PFSK-1 (cell line): ENCODE measurements at regions not wholly inside any gene's neighbourhood (a gene's known extent, or its start where the extent isn't known, plus 50 kb on each side); places are given as distances from the start of the nearest gene placed in this dataset.

Source experiments
- POLR2AphosphoS5 ChIP-seq: IDR thresholded peaks from 2 replicates; pipeline ENCODE4 v1.6.1; 2012; ENCODE audit warnings: low read depth, mild to moderate bottlenecking, control low read depth, low read length, moderate library complexity
- TAF1 ChIP-seq: IDR thresholded peaks from 2 replicates; pipeline ENCODE4 v1.6.1; 2012; ENCODE audit warnings: low read length, control low read depth, borderline replicate concordance; ENCODE audit not compliant: insufficient read depth
- TF ChIP-seq, protein P1 (sequence below), 2 experiments: IDR thresholded peaks; 2 replicates each; pipeline versions ENCODE4 v1.6.1 to v1.8.0; 2011 to 2012; ENCODE audit warnings: low read depth in 2 of 2, low read length in 2 of 2, control low read depth in 1 of 2, inconsistent platforms in 1 of 2, mild to moderate bottlenecking in 1 of 2, moderate library complexity in 1 of 2; ENCODE audit not compliant: insufficient read depth in 1 of 2

- TF ChIP-seq POLR2AphosphoS5 (no peak), TAF1 (no peak)
- TF ChIP-seq, protein P1, sequence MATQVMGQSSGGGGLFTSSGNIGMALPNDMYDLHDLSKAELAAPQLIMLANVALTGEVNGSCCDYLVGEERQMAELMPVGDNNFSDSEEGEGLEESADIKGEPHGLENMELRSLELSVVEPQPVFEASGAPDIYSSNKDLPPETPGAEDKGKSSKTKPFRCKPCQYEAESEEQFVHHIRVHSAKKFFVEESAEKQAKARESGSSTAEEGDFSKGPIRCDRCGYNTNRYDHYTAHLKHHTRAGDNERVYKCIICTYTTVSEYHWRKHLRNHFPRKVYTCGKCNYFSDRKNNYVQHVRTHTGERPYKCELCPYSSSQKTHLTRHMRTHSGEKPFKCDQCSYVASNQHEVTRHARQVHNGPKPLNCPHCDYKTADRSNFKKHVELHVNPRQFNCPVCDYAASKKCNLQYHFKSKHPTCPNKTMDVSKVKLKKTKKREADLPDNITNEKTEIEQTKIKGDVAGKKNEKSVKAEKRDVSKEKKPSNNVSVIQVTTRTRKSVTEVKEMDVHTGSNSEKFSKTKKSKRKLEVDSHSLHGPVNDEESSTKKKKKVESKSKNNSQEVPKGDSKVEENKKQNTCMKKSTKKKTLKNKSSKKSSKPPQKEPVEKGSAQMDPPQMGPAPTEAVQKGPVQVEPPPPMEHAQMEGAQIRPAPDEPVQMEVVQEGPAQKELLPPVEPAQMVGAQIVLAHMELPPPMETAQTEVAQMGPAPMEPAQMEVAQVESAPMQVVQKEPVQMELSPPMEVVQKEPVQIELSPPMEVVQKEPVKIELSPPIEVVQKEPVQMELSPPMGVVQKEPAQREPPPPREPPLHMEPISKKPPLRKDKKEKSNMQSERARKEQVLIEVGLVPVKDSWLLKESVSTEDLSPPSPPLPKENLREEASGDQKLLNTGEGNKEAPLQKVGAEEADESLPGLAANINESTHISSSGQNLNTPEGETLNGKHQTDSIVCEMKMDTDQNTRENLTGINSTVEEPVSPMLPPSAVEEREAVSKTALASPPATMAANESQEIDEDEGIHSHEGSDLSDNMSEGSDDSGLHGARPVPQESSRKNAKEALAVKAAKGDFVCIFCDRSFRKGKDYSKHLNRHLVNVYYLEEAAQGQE (IDR thresholded peaks at IDR 0.05; ENCODE audit: insufficient read depth in 1 of 2, low read depth in 2 of 2, low read length in 2 of 2) = no peak
Measured at GRCh38 chr7:93629291-93629801, 54.8 kb upstream of the CALCR start.
